Loucy (cell line): ENCODE measurements at regions not wholly inside any gene's neighbourhood (a gene's known extent, or its start where the extent isn't known, plus 50 kb on each side); places are given as distances from the start of the nearest gene placed in this dataset.

Experiments
- H2AFZ ChIP-seq: fragments of 200-600 bp; sonication (generic); 2 replicates; pipeline ENCODE4 v1.6.0; 2016; ENCODE audit warnings: antibody characterized with exemption, mild to moderate bottlenecking, low read length, moderate library complexity
- H3F3A ChIP-seq: fragments of 200-600 bp; 2 replicates; pipeline ENCODE4 v1.6.0; 2016; ENCODE audit warnings: antibody characterized with exemption, low read depth, mild to moderate bottlenecking
- H3K27me3 ChIP-seq: fragments of 200-600 bp; sonication (generic); 2 replicates; pipeline ENCODE4 v1.6.1; 2014; ENCODE audit warnings: low read length, mild to moderate bottlenecking; ENCODE audit not compliant: insufficient read depth, poor library complexity, severe bottlenecking
- H3K36me3 ChIP-seq: fragments of 200-600 bp; sonication (generic); 2 replicates; pipeline ENCODE4 v1.6.1; 2016; ENCODE audit warnings: low read length; ENCODE audit not compliant: insufficient read depth
- H3K4me1 ChIP-seq: fragments of 200-600 bp; sonication (generic); 2 replicates; pipeline ENCODE4 v1.5.1; 2014; ENCODE audit warnings: low read length, mild to moderate bottlenecking; ENCODE audit not compliant: insufficient read depth, poor library complexity, severe bottlenecking
- H3K4me2 ChIP-seq: fragments of 200-600 bp; sonication (generic); 2 replicates; pipeline ENCODE4 v1.6.0; 2014; ENCODE audit warnings: antibody characterized with exemption, low read length, low read depth, mild to moderate bottlenecking; ENCODE audit not compliant: poor library complexity, severe bottlenecking
- H3K4me3 ChIP-seq: fragments of 200-600 bp; sonication (generic); 2 replicates; pipeline ENCODE4 v1.5.1; 2014; ENCODE audit warnings: low read length, mild to moderate bottlenecking, mixed read lengths; ENCODE audit not compliant: poor library complexity, severe bottlenecking
- H3K79me2 ChIP-seq: fragments of 200-600 bp; sonication (generic); 2 replicates; pipeline ENCODE4 v1.6.1; 2014; ENCODE audit warnings: low read length; ENCODE audit not compliant: insufficient read depth
- H3K9ac ChIP-seq: fragments of 200-600 bp; sonication (generic); 2 replicates; pipeline ENCODE4 v1.6.0; 2014; ENCODE audit warnings: mild to moderate bottlenecking, low read depth, low read length, moderate library complexity; ENCODE audit not compliant: poor library complexity, severe bottlenecking
- H3K9me2 ChIP-seq: fragments of 200-600 bp; sonication (generic); replicated peaks from 2 replicates; pipeline ENCODE4 v1.6.1; 2016; ENCODE audit warnings: low read depth, low read length, mixed read lengths
- H3K9me3 ChIP-seq: fragments of 200-600 bp; sonication (generic); 2 replicates; pipeline ENCODE4 v1.6.1; 2014; ENCODE audit warnings: mild to moderate bottlenecking, antibody characterized with exemption, low read length, low read depth; ENCODE audit not compliant: insufficient read depth
- H4K20me1 ChIP-seq: fragments of 200-600 bp; sonication (generic); 2 replicates; pipeline ENCODE4 v1.6.0; 2014; ENCODE audit warnings: antibody characterized with exemption, low read length, mild to moderate bottlenecking; ENCODE audit not compliant: insufficient read depth, poor library complexity, severe bottlenecking
- CTCF ChIP-seq: fragments of 200-600 bp; sonication (generic); conservative IDR thresholded peaks from 2 replicates; pipeline ENCODE4 v1.5.1; 2014; ENCODE audit warnings: mild to moderate bottlenecking, antibody characterized with exemption, low read length
- EZH2phosphoT487 ChIP-seq: fragments of 200-600 bp; IDR thresholded peaks from 2 replicates; pipeline ENCODE4 v1.6.1; 2018; ENCODE audit warnings: antibody characterized with exemption, mild to moderate bottlenecking, moderate library complexity, borderline replicate concordance

- Histone ChIP-seq H3K9me3 (no peaks in the 10 kb centered on the region), H3K79me2 (no peaks in the 10 kb centered on the region), H3K9me2 (no peaks in the 10 kb centered on the region), H3K4me3 (no peak overlapping the region), H3K4me1 (no peaks in the 10 kb centered on the region), H4K20me1 (no peaks in the 10 kb centered on the region), H3K36me3 (no peaks in the 10 kb centered on the region), H3K4me2 (no peak overlapping the region), H2AFZ (no peak overlapping the region), H3K27me3 (no peaks in the 10 kb centered on the region), H3F3A (no peaks in the 10 kb centered on the region), H3K9ac (no peak overlapping the region)
- no peak for TF ChIP-seq EZH2phosphoT487
- no peak for TF ChIP-seq CTCF
Measured at GRCh38 chr16:6701096-6701495, 631.5 kb upstream of the RBFOX1 start.

GRCh38 chr16:6698548-6698947 is 634.1 kb upstream of the RBFOX1 start:
- Histone ChIP-seq H3K79me2 (no peaks in the 10 kb centered on the region), H2AFZ (no peak overlapping the region), H3K9me2 (no peaks in the 10 kb centered on the region), H4K20me1 (no peaks in the 10 kb centered on the region), H3K9ac (no peak overlapping the region), H3K4me2 (no peak overlapping the region), H3K27me3 (no peaks in the 10 kb centered on the region), H3F3A (no peaks in the 10 kb centered on the region), H3K4me3 (no peak overlapping the region), H3K36me3 (no peaks in the 10 kb centered on the region), H3K9me3 (no peaks in the 10 kb centered on the region), H3K4me1 (no peaks in the 10 kb centered on the region)
- TF ChIP-seq CTCF, result no peak

GRCh38 chr16:6695666-6696065 is 637.0 kb upstream of the RBFOX1 start:
- Histone ChIP-seq H3K4me3 (no peak overlapping the region), H4K20me1 (no peaks in the 10 kb centered on the region), H3K4me1 (no peaks in the 10 kb centered on the region), H3K79me2 (no peaks in the 10 kb centered on the region), H3K27me3 (no peaks in the 10 kb centered on the region), H3K9me2 (no peaks in the 10 kb centered on the region), H3K4me2 (no peak overlapping the region), H3K9me3 (no peaks in the 10 kb centered on the region), H2AFZ (no peak overlapping the region), H3K9ac (no peak overlapping the region), H3F3A (no peaks in the 10 kb centered on the region), H3K36me3 (no peaks in the 10 kb centered on the region)
- TF ChIP-seq CTCF, result no peak
- TF ChIP-seq EZH2phosphoT487, result no peak
